CD14-positive monocyte (primary cell): ENCODE measurements at regions not wholly inside any gene's neighbourhood (a gene's known extent, or its start where the extent isn't known, plus 50 kb on each side); places are given as distances from the start of the nearest gene placed in this dataset.

Experiments
- DNase-seq, 3 donors: peaks; one replicate each; pipeline ENCODE4 v3.0.0-alpha.2; 2011 to 2022
- H2AFZ ChIP-seq: 2 replicates; pipeline ENCODE4 v1.6.0; 2012; ENCODE audit warnings: mild to moderate bottlenecking, low read depth, low read length, inconsistent platforms; ENCODE audit not compliant: insufficient read depth, poor library complexity, severe bottlenecking
- H3K27ac ChIP-seq, 2 donors: 1 replicate in 1 of 2; 2 replicates in 1 of 2; pipeline ENCODE4 v1.5.1; 2012 to 2013; ENCODE audit warnings: low read length in 2 of 2, control low read depth in 1 of 2, inconsistent platforms in 1 of 2, low read depth in 1 of 2, mild to moderate bottlenecking in 1 of 2
- H3K27me3 ChIP-seq, 2 donors: one replicate each; pipeline versions ENCODE4 v1.6.0 to v1.6.1; 2011 to 2013; ENCODE audit warnings: low read length in 2 of 2; ENCODE audit not compliant: control insufficient read depth in 2 of 2, insufficient read depth in 2 of 2
- H3K36me3 ChIP-seq, 2 donors: replicated peaks in 1 of 2; 1 replicate in 1 of 2; 2 replicates in 1 of 2; pipeline versions ENCODE4 v1.5.1 to v1.6.1; 2012 to 2013; ENCODE audit warnings: low read length in 2 of 2, control low read depth in 1 of 2, inconsistent platforms in 1 of 2, mild to moderate bottlenecking in 1 of 2; ENCODE audit not compliant: insufficient read depth in 2 of 2, control insufficient read depth in 1 of 2
- H3K4me1 ChIP-seq, 2 donors: 1 replicate in 1 of 2; 2 replicates in 1 of 2; pipeline versions ENCODE4 v1.5.1 to v1.6.1; 2012 to 2013; ENCODE audit warnings: low read length in 2 of 2, control low read depth in 1 of 2, inconsistent platforms in 1 of 2, mild to moderate bottlenecking in 1 of 2, moderate library complexity in 1 of 2; ENCODE audit not compliant: insufficient read depth in 2 of 2, control insufficient read depth in 1 of 2
- H3K4me2 ChIP-seq: replicated peaks from 2 replicates; pipeline ENCODE3; 2012; ENCODE audit warnings: low read length, moderate library complexity, mild to moderate bottlenecking; ENCODE audit not compliant: poor library complexity, severe bottlenecking; ENCODE audit errors: extremely low read depth
- H3K4me3 ChIP-seq, 3 experiments: fragments of 200-600 bp in 1 of 3; sonication (generic) in 1 of 3; replicated peaks in 1 of 3; 1 replicate in 2 of 3; 2 replicates in 1 of 3; pipeline ENCODE4 v1.5.1; 2011 to 2013; ENCODE audit warnings: low read length in 3 of 3, mild to moderate bottlenecking in 3 of 3, control low read depth in 2 of 3, low read depth in 2 of 3, inconsistent platforms in 1 of 3, moderate library complexity in 1 of 3
- H3K79me2 ChIP-seq: 2 replicates; pipeline ENCODE4 v1.6.0; 2012; ENCODE audit warnings: mild to moderate bottlenecking, control low read depth, inconsistent platforms, low read length, moderate library complexity; ENCODE audit not compliant: insufficient read depth
- H3K9ac ChIP-seq: 2 replicates; pipeline ENCODE4 v1.6.0; 2017; ENCODE audit warnings: low read length, mild to moderate bottlenecking; ENCODE audit not compliant: insufficient read depth, poor library complexity, severe bottlenecking
- H3K9me3 ChIP-seq, 2 donors: replicated peaks in 1 of 2; 1 replicate in 1 of 2; 2 replicates in 1 of 2; pipeline versions ENCODE4 v1.5.1 to v1.6.1; 2012 to 2013; ENCODE audit warnings: low read length in 2 of 2, control low read depth in 1 of 2; ENCODE audit not compliant: control insufficient read depth in 1 of 2, insufficient read depth in 1 of 2
- H4K20me1 ChIP-seq: 2 replicates; pipeline ENCODE4 v1.6.0; 2012; ENCODE audit warnings: mild to moderate bottlenecking, low read length, control low read depth, moderate library complexity; ENCODE audit not compliant: insufficient read depth
- H3K27ac Mint-ChIP-seq, 7 donors: one replicate each; pipeline ENCODE4 v1.8.0; 2020; ENCODE audit warnings: mild to moderate bottlenecking in 7 of 7, mixed read lengths in 7 of 7, moderate library complexity in 6 of 7, inconsistent platforms in 2 of 7
- H3K27me3 Mint-ChIP-seq, 3 donors: one replicate each; pipeline ENCODE4 v1.8.0; 2021 to 2022; ENCODE audit warnings: low read depth in 3 of 3, mild to moderate bottlenecking in 3 of 3, mixed read lengths in 3 of 3, moderate library complexity in 3 of 3, inconsistent platforms in 1 of 3
- H3K36me3 Mint-ChIP-seq, 2 donors: one replicate each; pipeline ENCODE4 v1.8.0; 2020; ENCODE audit warnings: mixed read lengths in 2 of 2, inconsistent platforms in 1 of 2, mild to moderate bottlenecking in 1 of 2
- H3K4me1 Mint-ChIP-seq: one replicate; pipeline ENCODE4 v1.8.0; 2020; ENCODE audit warnings: mild to moderate bottlenecking, mixed read lengths
- H3K4me3 Mint-ChIP-seq, 2 donors: one replicate each; pipeline ENCODE4 v1.8.0; 2020; ENCODE audit warnings: mild to moderate bottlenecking in 2 of 2, mixed read lengths in 2 of 2, moderate library complexity in 1 of 2
- H3K9me3 Mint-ChIP-seq, 7 donors: one replicate each; pipeline ENCODE4 v1.8.0; 2020 to 2022; ENCODE audit warnings: mixed read lengths in 7 of 7, mild to moderate bottlenecking in 6 of 7, moderate library complexity in 6 of 7, inconsistent platforms in 2 of 7
- CTCF ChIP-seq: fragments of 200-600 bp; IDR thresholded peaks from one replicate; pipeline ENCODE4 v1.8.0; 2022; ENCODE audit warnings: antibody characterized with exemption, mild to moderate bottlenecking
- WGBS: methylation state at CpG from one replicate; pipeline ENCODE4 v1.1.5; 2013; ENCODE audit warnings: missing lambda C conversion rate; ENCODE audit not compliant: insufficient coverage; 5-methylcytosine and 5-hydroxymethylcytosine counted together
- intact Hi-C, 2 donors: fragments of 100-400 bp; cut with micrococcal nuclease; formaldehyde crosslinking; loops; one replicate each; pipeline versions ENCODE4 v1.15.0 to v1.15.1; 2023

GRCh38 chr2:17313261-17313660 is 205.0 kb downstream of the RAD51AP2 start:
- intact Hi-C loops, result loop anchor here in 1 of 2 donors (5.0 kb wide), 1 partner anchor 541 kb away; no protein-coding TSS in a partner anchor
- H3K27ac Mint-ChIP-seq, result no peak overlapping the region
- no peaks in the 10 kb centered on the region for H3K36me3 Mint-ChIP-seq
- no peaks in the 10 kb centered on the region for H3K79me2 ChIP-seq
- H3K27ac ChIP-seq, result no peak overlapping the region
- H3K36me3 ChIP-seq, result no peaks in the 10 kb centered on the region
- no peaks in the 10 kb centered on the region for H3K27me3 Mint-ChIP-seq
- H3K27me3 ChIP-seq, result no peaks in the 10 kb centered on the region
- H3K9me3 Mint-ChIP-seq, result no peaks in the 10 kb centered on the region
- no peaks in the 10 kb centered on the region for H3K4me1 ChIP-seq
- TF ChIP-seq CTCF, result no peak
- H3K4me3 ChIP-seq, result no peak overlapping the region
- no peak overlapping the region for H3K4me3 Mint-ChIP-seq
- DNase-seq, result no peak
- no peak overlapping the region for H3K4me2 ChIP-seq
- no peaks in the 10 kb centered on the region for H3K4me1 Mint-ChIP-seq
- H2AFZ ChIP-seq, result no peak overlapping the region
- no peaks in the 10 kb centered on the region for H4K20me1 ChIP-seq
- H3K9me3 ChIP-seq, result no peaks in the 10 kb centered on the region
- H3K9ac ChIP-seq, result no peak overlapping the region
- WGBS, result no CpG with 5 or more reads among the region's 4 CpGs

- Histone ChIP-seq H2AFZ (no peak overlapping the region), H3K4me1 (no peaks in the 10 kb centered on the region), H3K4me2 (no peak overlapping the region), H4K20me1 (no peaks in the 10 kb centered on the region), H3K9me3 (no peaks in the 10 kb centered on the region), H3K9ac (no peak overlapping the region), H3K36me3 (no peaks in the 10 kb centered on the region), H3K4me3 (no peak overlapping the region), H3K27me3 (no peaks in the 10 kb centered on the region), H3K27ac (no peak overlapping the region), H3K79me2 (no peaks in the 10 kb centered on the region)
- H3K36me3 Mint-ChIP-seq, result no peaks in the 10 kb centered on the region
- WGBS, result 80% methylated on average over 1 of the region's 1 CpG
- H3K27me3 Mint-ChIP-seq, result no peaks in the 10 kb centered on the region
- no peaks in the 10 kb centered on the region for H3K4me1 Mint-ChIP-seq
- no peaks in the 10 kb centered on the region for H3K9me3 Mint-ChIP-seq
- H3K4me3 Mint-ChIP-seq, result no peak overlapping the region
- H3K27ac Mint-ChIP-seq, result no peak overlapping the region
- intact Hi-C loops, result loop anchor here in 1 of 2 donors (5.0 kb wide), 1 partner anchor 540 kb away; no protein-coding TSS in a partner anchor
- DNase-seq, result no peak
- no peak for TF ChIP-seq CTCF
Observed at GRCh38 chr2:17311771-17312511, 206.3 kb downstream of the RAD51AP2 start.
